DOHH2 (cell line): ENCODE measurements at regions not wholly inside any gene's neighbourhood (a gene's known extent, or its start where the extent isn't known, plus 50 kb on each side); places are given as distances from the start of the nearest gene placed in this dataset.
A peak's percentile ranks its signal among the peaks of the same experiment; 100 is the strongest.

Source experiments
- EZH2phosphoT487 ChIP-seq: fragments of 200-600 bp; sonication (generic); IDR thresholded peaks from 2 replicates; pipeline ENCODE4 v1.6.1; 2017; ENCODE audit warnings: borderline replicate concordance, mild to moderate bottlenecking, antibody characterized with exemption, low read length, moderate library complexity, mixed read lengths
- TF ChIP-seq, protein P1 (sequence below): fragments of 200-600 bp; sonication (generic); IDR thresholded peaks from one replicate; pipeline ENCODE4 v1.5.1; 2014; ENCODE audit warnings: antibody characterized with exemption, mild to moderate bottlenecking, low read depth, low read length; ENCODE audit not compliant: poor library complexity, severe bottlenecking

DNA sequence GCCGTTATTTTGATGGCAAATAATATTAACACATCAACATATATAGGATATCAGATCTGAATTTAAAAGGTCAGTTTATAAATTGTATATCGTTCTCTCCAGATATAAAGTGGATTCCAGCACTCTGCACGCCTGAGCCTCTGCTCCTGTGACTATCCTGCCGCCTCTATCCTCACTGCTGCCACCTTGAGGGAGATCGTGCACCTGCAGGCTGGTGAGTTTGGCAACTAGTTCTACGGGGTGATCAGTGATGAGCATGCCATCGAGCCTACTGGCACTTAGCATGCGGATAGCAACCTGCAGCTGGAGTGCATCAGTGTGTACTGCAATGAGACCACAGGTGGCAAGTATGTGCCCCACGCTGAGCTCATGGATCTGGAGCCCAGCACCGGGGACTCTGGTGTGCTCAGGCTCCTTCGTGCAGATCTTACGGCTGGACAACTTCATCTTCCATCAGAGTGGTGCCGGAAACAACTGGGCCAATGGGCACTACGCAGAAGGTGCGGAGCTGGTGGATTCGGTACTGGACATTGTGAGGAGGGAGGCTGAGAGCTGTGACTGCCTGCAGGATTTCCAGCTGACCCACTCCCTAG lies 84.9 kb downstream of the FBXO5 start:
- TF ChIP-seq, protein P1, sequence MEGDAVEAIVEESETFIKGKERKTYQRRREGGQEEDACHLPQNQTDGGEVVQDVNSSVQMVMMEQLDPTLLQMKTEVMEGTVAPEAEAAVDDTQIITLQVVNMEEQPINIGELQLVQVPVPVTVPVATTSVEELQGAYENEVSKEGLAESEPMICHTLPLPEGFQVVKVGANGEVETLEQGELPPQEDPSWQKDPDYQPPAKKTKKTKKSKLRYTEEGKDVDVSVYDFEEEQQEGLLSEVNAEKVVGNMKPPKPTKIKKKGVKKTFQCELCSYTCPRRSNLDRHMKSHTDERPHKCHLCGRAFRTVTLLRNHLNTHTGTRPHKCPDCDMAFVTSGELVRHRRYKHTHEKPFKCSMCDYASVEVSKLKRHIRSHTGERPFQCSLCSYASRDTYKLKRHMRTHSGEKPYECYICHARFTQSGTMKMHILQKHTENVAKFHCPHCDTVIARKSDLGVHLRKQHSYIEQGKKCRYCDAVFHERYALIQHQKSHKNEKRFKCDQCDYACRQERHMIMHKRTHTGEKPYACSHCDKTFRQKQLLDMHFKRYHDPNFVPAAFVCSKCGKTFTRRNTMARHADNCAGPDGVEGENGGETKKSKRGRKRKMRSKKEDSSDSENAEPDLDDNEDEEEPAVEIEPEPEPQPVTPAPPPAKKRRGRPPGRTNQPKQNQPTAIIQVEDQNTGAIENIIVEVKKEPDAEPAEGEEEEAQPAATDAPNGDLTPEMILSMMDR, result peak; percentile 89
- TF ChIP-seq EZH2phosphoT487, result no peak
